GM23248 (cell line): ENCODE measurements at regions not wholly inside any gene's neighbourhood (a gene's known extent, or its start where the extent isn't known, plus 50 kb on each side); places are given as distances from the start of the nearest gene placed in this dataset.

Source experiments
- EZH2 ChIP-seq: fragments of 200-600 bp; sonication (generic); IDR thresholded peaks from 2 replicates; pipeline ENCODE4 v1.6.1; 2018; ENCODE audit warnings: antibody characterized with exemption, mild to moderate bottlenecking; ENCODE audit not compliant: insufficient read depth, poor library complexity, severe bottlenecking
- EZH2phosphoT487 ChIP-seq: fragments of 200-600 bp; sonication (generic); IDR thresholded peaks from 2 replicates; pipeline ENCODE4 v1.6.1; 2018; ENCODE audit warnings: antibody characterized with exemption, moderate library complexity, mild to moderate bottlenecking, low read depth; ENCODE audit not compliant: insufficient read depth

DNA sequence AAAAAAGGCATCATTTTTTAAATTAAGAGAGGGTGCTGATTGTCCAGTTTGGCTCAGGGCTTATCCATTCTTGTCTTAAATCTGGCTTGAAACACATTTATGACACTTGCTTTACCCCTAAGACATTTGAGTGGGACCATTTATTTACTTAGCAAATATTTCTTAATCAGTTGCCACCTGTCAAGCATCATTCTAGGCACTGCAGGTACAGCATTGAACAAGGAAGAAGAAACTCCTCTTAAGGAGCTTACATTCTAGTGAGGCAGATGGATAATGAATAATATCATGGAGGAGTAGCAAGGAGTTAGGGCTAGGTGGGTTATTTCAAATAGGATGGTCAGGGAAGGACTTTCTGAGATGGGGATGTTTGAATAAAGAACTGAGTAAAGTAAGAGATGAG, 189.8 kb downstream of the UTRN start:
- TF ChIP-seq EZH2 (no peak), EZH2phosphoT487 (no peak)
